GM21367 (cell line): ENCODE measurements at regions not wholly inside any gene's neighbourhood (a gene's known extent, or its start where the extent isn't known, plus 50 kb on each side); places are given as distances from the start of the nearest gene placed in this dataset.
"Not testable (repeated sequence)": the region's sequence is repeated elsewhere in the genome, so short reads cannot be mapped to it uniquely, and the experiment has no call there.

Source experiments
- ATAC-seq: cut with Tn5 transposase; IDR thresholded peaks from one replicate; pipeline ENCODE4 v1.9.1; 2021; ENCODE audit not compliant: unreplicated experiment

- ATAC-seq = no peak
Observed at GRCh38 chr2:15750822-15751329, 159.2 kb downstream of the DDX1 start.

- no peak for ATAC-seq
Observed at GRCh38 chr2:15751477-15751876, 159.8 kb downstream of the DDX1 start.

DNA sequence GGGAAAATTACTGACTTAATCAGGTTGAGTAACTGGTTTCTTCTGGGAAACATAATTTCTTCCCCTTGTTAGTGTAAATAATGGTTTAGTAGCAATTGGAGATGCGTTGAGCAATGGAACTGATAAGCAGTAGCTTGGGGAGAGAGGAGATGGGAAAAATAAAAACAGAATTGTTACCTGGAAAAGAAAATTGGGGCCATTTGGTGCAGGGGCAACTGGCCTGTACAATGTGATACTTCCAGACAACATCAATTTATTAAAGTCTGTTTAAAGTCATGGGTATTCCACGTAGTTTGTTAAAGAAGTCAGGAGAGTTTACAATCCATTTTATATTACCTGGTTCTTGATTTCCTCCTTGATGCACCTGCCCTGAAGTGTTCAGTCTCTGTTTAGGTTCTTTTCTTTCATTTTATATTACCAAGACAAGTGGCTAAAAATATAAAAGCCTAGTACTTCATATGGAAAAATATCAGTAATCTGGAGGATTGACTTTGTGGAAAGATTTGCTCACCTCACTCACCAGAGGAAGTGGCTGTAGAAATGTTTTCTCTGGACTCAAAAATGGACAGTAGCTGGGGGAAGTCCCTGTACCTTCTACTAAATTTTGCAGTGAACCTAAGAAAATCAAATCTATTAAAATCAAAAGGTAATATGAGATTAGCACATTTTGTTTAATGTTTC lies 161.0 kb downstream of the DDX1 start:
- ATAC-seq = no peak

DNA sequence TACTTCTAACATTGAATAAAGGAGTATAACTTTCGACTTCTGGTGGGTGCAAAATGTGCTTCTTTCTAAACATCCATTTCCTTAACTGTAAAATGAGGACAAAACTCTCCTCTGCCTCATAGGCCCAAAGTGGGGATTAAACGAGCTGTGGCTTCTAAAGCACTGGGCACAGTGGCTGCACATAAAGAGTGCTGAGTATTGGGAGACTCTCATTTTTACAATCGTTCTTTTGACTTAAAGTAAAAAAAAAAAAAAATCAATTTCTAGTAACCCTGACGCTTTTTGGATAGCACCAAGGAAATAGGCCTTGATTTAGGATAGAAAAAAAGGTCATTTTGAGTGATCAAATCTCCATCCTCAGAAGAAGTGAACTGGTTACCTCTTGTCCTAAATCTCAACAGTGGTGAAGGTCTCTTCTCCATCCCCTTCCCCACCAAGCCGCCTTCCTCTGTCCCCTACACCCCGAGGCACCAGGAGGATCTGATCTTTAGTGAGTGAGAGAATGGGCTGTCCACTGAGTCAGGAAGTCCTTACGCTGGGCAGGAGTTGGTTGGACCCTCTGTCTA lies 161.6 kb downstream of the DDX1 start:
- ATAC-seq = no peak

- no peak for ATAC-seq
Observed at GRCh38 chr2:15753811-15754702, 162.4 kb downstream of the DDX1 start.

GRCh38 chr2:15754703-15755099 lies 163.0 kb downstream of the DDX1 start:
- no peak for ATAC-seq

- no peak for ATAC-seq
Observed at GRCh38 chr2:15755528-15755927, 163.9 kb downstream of the DDX1 start.

- no peak for ATAC-seq
Observed at GRCh38 chr2:15756011-15756550, 164.4 kb downstream of the DDX1 start.

GRCh38 chr2:15756882-15757819 lies 165.5 kb downstream of the DDX1 start:
- no peak for ATAC-seq

DNA sequence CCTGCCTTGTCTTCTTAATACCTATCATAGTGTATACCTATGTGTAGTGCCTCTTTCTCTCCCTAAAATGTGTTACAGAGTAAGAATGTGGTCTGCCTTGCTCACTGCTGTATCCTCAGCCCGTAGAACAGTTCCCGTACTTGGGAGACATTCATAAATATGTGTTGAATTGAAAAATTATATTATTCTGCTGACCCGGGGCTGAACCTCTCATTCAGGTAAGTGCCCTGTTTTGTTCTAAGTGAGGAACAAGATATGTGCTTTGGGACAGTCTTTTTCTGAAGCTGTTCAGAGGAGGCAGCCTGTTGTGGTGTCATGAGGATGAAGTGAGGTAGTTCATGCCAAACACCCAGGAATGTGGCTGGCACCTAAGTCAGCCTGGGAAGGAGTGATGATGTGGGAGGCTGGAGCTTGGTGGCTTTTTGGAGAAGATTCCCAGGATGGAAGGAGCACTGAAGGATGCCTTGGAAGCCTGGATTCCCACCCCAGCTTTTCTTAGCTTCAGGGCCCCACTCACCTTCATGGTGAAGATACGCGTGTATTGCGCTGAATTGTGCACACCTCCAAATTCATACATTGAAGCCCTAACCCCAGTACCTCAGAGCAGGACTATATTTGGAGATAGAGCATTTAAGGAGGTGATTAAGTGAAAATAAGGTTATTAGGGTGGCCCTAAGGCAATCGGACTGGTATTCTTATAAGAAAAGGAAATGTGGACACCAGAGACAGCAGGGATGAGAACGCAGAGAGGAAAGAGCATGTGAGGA lies 166.3 kb downstream of the DDX1 start:
- ATAC-seq = no peak

DNA sequence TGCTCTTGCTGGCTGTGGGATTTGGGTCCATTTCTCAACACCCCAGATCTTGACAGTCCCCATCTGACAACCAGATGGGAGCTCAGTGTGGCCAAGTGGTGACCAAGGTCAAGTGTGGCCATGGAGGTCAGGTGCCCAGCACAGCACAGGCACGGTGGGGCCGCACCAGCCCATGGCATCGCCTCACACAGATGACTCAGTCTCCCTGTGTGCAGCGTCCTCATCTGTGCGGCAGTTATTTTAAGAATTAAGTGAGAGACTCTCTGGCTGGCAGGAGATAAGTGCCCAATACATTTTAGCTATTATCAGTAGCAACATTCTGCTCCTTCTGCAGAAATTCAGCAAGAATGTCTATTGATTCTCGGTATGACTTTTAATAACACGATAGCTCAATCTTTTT lies 167.2 kb downstream of the DDX1 start:
- no peak for ATAC-seq

- ATAC-seq = no peak
Observed at GRCh38 chr2:15759385-15759784, 167.7 kb downstream of the DDX1 start.

DNA sequence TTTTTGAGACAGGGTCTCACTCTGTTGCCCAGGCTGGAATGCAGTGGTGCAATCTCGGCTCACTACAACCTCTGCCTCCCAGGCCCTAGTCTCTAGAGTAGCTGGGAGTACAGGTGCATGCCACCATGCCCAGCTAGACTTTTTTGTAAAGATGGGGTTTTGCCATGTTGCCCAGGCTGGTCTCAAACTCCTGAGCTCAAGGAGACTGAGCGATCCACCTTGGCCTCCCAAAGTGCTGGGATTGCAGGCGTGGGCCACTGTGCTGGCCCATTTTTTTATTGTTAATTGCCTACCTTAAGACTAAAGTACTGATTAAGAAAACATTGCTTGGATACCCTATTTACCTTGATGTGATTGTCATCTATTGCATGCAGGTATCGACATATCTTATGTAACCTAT lies 168.1 kb downstream of the DDX1 start:
- not testable (repeated sequence) for ATAC-seq

DNA sequence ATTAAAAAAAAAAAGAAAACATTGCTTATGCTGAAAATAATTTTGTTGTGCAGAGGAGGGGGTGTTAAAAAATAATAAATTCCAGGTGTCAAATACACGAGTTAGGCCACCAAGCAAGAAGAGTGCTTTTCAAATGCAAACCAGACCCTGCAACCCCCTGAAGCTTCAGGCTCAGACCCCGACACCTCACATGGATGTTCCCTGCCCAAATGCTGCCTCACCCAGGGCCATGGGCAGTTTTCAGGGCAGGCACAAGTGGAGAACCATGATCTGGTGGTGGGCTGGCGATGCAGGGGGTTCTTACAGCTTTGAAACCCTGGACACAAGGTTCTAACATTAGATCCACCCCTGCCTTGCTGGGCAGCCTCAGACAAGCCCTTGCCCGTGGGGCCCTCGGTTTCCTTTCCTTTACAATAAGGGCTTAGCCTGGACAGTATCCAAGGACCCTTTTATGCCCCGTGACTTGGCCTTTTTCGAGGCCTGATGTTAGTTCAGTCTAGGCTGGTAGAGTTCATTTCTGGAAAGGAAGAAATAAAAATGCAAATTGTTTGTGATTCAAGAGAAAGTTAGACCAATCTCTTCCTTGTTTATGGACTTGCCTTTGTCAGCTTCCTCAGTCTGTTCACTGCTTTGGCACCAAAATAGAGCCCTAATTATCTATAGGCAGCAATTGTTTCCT lies 168.7 kb downstream of the DDX1 start:
- no peak for ATAC-seq

GRCh38 chr2:15761056-15761455 lies 169.4 kb downstream of the DDX1 start:
- no peak for ATAC-seq

GRCh38 chr2:15761910-15762309 lies 170.2 kb downstream of the DDX1 start:
- no peak for ATAC-seq

GRCh38 chr2:15762449-15762848 lies 170.8 kb downstream of the DDX1 start:
- no peak for ATAC-seq

- ATAC-seq = no peak
Observed at GRCh38 chr2:15763106-15763821, 171.6 kb downstream of the DDX1 start.
